NCI-H2081 (cell line): ENCODE measurements at regions not wholly inside any gene's neighbourhood (a gene's known extent, or its start where the extent isn't known, plus 50 kb on each side); places are given as distances from the start of the nearest gene placed in this dataset.

Source experiments
- DNase-seq, 2 experiments: peaks; one replicate each; lab custom pipeline; 2025; lab: John Stamatoyannopoulos, UW

DNA sequence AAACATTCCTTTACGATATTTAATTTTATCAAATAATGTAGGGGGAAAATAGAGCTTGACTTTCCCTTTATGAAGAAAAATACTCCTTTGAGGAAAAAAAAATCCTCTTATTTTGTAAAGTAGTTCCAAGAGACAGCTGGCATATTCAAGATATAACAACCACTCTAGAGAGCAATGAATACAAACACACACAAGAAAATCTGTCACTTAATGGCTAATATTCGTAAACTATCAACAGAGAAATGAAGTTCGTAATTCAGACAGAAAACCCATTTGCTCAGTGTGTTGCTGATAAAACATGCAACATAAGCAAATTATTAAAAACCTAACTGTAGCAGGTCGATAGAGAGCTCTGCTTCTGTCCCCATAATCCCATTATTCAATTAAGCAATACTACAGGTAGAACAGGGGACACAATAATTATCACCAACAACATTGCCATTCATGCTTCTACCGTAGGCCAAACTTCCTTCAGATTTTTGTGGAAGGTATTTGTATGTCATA, 714.4 kb upstream of the MARCKS start:
- DNase-seq: no peak

DNA sequence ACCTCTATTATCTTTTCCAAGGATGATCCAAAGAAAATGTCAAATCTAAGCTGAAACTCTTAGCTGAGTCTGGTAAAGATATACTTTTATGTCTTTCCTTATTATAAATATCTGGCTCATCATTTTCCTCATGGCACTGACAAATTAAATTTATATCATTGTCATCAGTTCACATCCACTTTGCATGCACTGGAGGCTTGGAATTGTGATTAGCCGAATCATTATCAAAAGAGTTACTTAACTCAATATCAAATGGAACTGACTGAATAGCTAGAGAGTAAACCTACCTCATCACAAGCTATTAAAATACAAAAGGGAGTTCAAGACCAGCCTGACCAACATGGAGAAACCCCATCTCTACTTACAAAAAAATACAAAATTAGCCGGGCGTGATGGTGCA, 713.9 kb upstream of the MARCKS start:
- no peak for DNase-seq

DNA sequence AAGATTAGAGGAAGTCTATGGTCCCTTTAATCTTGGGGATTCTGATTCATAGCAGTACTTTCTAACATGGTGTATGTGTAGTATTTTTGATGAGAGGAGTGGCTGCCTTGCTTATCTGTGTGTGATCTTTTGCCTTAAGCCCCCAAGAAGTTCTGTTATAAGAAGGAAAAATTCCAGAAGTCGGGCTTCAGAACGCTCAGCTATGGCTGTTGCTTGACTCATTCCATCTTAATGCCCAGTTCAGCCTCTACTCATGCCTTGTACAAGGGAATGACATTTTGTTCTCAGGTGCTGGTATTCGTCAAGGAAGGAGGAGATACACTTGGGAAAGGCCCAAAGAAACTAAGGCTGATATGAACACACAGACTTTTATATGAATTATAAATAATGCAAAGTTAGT, 713.0 kb upstream of the MARCKS start:
- no peak for DNase-seq

DNA sequence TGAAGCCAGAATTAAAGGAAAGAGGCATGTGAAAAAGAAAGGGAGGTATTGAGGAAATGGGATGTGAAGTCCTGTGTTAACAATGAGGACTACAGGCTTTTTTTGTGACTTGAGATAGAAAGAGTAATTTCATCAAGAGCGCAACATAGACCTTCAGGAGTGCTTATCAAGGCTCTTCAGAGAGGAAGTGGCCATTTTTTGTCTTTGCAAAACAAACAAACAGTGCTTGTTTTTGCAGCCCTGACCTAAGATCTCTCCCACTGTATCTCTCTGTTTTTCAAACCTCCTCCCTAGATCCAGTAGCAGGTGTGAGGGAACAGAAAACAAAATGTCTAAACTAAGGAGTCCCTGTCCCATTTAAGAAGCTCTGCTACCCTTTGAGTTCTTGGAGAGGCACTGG, 710.3 kb upstream of the MARCKS start:
- DNase-seq: no peak

DNA sequence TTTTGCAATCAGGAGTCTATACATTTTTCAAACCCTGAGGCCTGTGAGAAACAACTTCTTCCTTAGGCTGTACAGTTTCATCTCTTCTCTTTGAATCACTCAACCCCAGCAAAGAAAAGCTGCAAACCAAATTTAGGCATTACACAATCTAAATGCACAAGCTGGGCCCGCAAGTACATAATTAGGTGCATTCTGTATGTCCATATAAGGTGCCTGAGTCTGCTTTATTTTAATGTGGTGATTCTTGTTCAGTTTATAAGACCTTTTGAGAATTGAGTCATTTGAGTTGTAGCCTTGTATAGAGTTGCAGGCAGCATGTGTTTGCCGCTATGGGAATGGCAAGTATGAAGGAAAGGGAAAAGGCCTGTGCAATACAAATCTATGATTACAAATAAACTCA, 709.6 kb upstream of the MARCKS start:
- no peak for DNase-seq

DNA sequence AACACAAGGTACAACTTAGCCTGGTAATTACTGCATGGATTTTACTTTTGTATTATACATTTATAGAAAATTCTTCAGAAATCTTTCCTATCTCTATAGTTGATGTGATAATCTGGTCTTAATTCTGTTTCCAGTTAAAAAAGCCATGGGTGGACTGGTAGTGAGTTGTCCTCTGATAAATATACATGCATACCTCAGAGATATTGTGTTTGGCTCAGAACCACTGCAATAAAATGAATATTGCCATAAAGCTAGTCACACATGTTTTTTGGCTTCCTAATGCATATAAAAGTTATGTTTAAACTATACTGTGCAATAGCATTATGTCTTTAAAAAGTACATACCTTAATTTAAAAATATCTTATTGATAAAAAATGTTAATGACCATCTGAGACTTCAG, 708.6 kb upstream of the MARCKS start:
- no peak for DNase-seq

DNA sequence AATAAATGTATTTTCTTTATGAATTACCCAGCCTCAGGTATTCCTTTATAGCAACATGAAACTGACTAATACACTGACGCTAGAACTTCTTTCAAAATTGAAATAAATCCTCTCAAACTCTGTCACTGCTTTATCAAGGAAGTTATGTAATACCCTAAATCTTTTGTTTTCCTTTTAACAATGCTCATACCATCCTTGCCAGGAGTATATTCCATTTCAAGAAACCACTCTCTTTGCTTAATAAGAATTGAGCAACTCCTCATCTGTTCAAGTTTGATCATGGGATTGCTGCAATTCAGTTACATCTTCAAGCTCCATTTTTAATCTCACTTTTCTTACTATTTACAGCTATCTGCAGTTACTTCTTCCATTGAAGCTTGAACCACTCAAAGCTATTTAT, 707.6 kb upstream of the MARCKS start:
- no peak for DNase-seq

DNA sequence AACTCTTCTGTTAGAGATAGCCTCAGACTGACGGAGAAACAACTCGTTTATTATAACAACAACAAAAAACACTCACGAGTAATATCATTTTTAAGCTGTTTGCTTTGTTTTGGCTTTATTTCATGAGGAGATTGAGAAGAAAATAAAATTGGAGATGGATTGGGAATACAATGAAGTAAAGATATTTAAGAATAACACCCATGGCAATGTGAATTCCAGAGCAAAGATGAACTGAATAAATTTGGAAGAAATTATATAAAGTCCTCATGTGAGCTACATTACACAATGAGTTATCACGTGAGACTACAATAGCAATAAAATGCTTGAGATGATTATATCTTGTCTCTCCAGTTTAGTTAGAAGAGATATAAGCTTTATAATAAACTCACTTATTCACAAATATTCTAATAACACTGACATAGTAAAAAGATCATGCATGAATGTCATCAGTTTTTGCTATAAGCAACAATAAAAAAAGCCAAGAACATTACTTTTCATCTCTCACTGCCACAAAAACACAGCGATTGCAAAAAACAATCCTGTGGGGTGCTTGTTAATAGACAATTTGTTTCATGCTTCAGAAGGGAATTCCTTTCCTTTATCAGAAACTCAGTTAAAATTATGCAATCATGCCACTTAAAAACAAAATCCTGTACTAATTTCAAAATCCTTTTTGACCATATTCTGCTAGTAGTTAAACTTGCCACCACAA, 696.7 kb upstream of the MARCKS start:
- no peak for DNase-seq

DNA sequence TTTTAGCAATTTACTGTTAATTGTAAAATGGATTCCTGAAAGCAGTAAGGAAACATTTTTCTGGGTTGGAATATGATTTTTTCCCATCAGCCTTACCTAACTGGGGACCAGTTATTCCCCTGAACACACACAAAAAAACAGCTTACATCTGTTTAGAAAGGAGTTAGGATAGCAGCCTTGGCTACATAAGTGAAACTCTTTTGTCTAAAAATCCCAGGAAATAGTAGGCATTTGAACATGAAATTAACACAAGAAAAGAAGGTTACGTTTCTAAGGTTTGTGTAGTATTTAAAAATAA, 696.2 kb upstream of the MARCKS start:
- no peak for DNase-seq

DNA sequence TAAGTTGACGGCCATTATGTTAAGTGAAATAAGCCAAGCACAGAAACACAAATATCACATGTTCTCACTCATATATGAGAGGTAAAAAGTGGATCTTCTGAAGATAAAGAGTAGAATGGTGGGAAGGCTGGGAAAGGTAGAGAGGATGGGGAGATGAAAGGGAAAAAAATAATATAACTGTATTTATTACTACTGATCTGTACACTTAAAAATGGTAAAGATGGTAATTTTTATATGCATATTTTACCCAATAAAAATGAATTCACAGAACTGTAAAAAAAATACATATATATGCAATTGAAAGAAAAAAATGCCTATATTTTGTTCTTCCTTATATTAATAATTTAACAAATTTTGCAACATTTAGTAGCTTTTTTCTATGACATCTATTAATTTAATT, 694.4 kb upstream of the MARCKS start:
- no peak for DNase-seq

DNA sequence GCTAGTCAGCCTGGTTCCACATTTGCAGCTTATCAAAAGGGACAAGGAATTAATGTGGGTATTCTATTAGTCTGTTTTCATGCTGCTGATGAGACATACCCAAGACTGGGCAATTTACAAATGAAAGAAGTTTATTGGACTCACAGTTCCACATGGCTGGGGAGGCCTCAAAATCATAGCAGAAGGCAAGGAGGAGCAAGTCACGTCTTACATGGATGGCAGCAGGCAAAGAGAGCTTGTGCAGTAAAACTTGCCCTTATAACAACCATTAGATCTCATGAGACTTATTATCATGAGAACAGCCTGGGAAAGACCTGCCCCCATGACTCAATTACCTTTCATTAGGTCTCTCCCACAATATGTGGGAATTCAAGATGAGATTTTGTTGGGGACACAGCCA, 689.1 kb upstream of the MARCKS start:
- no peak for DNase-seq

DNA sequence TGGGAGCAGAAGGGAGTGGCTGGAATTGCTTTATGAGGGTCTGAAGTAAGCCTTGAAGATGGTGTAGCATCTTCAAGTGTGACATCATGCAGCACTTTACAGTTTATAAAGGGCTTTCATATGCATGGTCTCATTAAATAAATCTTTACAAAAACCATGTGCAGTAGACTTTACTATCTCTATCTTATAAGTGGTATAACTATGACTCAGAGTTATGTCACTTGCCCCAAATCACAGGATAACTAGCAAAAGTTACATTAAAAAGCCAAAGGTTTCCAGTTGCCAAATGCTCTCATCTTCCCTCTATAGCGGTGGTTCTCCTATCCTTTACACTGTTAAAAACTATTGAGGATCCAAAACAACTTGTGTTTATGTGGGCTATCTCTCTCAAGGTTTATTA, 687.7 kb upstream of the MARCKS start:
- no peak for DNase-seq

DNA sequence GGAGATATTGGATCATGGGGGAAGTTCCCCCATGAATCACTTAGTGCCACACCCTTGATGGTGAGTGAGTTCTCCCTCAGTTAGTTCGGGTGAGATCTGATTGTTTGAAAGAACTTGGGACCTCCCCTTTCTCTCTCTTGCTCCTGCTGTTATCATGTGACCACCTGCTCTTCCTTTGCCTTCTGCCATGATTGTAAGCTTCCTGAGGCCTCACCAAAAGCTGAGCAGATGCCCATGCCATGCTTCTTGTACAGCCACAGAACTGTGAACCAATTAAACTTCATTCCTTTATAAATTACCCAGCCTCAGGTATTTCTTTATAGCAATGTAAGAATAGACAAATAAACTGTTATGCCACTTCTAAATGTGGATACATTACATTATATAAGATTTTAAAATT, 686.7 kb upstream of the MARCKS start:
- no peak for DNase-seq

DNA sequence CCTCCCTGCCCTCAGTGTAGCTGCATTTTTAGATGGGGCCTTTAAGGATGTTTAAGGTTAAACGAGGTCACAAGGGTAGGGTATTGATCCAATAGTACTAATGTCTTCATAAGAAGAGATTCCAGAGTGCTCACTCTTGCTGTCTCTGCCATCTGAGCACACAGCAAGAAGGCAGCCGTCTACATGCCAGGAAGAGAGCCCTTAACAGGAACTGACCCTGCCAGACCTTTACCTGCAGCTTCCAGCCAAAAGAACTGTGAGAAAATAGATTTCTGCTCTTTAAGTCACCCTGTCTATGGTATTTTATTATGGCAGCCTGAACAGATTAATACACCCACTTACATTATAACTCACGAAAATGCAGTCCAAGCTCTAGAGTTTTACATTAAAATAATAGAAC, 685.3 kb upstream of the MARCKS start:
- DNase-seq: no peak

DNA sequence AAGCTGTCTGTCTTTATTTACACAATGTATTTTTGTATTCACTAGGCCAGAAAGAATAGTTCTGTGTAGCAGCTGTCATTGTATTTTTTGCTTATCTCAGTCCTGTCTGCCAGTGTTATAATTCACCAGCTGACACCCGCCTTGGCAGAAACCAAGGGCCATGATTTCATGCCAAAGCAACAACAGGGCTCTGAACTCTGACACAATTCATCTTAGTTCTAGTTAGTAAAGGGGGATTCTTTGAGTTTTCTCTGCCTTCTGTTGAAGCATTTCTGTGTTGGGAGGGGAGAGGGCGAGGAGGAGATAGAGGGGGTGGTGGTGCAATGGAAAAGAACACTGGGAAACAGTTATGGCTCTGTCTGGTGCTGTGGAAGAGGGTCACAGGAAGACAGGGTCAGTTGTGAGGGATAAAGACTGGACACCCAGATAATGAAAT, 684.6 kb upstream of the MARCKS start:
- DNase-seq: peak in 1 of 2 experiments; percentile 59

DNA sequence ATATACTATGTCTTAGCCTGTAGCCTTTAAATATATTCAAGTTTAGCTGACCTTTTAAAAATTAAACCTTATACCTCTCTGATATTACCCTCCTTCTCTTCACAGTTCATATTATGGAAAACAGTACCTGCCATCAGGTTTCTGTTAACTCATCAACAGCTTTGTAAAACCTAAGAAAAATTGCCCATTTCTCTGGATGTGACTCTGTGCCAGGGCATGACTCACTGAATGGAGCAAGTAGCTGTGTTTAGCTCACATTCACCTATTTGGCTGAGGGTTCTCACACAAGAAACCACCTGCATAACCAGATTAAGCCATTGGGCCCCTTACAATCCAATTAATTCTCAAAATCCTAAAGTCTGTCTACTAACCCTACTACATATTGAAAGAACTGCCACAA, 678.8 kb upstream of the MARCKS start:
- no peak for DNase-seq

DNA sequence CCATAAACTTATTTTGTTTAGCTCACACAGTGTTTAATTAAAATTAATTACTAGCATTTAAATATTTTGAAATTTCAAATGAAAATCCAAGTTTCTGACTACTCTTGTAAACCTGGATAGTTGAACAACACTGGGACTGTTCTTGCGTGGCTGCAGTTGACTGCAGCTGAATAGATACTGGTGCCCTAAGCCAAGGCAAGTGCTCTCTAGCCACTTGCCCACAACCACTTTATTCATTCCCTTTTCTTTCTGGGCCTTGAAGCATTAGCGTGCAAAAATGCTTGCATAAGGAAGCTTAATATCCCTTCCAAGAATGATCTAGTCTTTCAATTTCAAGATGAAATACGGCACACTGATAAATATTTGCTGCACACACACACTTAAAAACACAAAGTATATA, 676.0 kb upstream of the MARCKS start:
- DNase-seq: no peak

DNA sequence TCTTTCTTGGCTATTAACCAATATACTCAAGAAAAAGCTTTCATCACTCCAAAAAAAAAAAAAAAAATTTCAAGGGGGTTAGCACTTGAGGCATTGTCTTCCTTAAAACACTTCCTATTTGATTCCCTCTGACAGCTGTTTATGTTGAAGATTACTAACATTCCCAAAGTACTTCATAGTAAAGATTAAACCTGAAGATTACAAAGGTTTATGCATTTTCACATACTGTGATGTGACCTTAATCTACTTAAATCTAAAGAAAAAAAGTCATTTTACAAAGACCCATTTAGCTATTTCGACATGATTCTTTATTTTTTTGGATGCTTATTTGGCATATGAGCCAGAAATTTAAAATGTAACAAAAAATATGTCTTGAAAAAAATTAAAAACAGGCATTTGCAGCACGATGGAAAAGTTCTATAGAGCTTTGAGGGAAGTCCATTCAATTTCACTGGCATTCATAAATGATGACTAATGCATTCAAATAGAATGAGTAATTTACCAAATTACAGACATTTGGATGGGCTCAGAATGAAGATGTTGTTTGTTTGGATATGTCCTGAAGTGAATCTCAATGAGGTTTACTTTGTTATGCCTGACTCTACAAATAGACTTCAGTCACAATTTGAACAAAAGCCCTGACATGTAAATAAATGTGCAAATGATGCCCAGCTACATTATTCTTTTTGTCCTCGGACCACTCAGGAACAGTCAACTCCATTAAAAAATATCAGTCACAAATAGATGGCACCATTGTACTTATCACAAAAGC, 674.6 kb upstream of the MARCKS start:
- peak; percentile 39 to 76 for DNase-seq

DNA sequence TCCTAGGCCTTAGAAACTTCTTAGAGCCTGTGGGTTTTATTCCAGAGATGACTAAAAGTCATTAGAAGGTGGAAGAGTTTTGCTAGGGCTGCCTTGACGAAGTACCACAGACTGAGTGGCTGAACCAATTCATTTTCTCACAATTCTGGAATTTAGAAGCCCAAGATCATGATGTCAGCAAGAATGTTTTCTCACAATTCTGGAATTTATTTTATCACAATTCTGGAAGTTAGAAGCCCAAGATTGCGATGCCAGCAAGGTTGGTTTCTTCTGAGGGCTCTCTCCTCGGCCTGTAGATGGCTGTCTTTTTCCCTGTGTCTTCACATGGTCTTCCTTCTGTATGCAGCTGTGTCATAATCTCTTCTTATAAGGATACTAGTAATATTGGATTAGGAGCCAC, 672.9 kb upstream of the MARCKS start:
- DNase-seq: no peak

DNA sequence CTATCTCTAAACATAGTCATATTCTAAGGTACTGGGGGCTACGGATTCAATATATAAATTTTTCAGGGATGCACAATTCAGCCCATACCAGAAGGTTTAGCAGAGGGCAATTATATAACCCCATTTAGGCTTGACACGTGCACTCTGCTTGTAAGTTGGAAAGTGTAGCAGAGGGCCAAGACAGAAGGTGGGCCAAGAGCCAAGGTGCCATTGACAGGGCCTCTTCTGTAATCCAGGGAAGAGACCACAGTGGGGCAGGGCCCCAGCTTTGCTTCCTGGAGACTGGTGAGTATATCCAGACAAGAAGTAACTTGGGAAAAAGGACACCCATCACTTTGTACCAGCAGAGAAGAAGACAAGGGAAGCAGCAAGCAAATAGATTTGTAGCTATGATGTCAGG, 672.4 kb upstream of the MARCKS start:
- DNase-seq: no peak

DNA sequence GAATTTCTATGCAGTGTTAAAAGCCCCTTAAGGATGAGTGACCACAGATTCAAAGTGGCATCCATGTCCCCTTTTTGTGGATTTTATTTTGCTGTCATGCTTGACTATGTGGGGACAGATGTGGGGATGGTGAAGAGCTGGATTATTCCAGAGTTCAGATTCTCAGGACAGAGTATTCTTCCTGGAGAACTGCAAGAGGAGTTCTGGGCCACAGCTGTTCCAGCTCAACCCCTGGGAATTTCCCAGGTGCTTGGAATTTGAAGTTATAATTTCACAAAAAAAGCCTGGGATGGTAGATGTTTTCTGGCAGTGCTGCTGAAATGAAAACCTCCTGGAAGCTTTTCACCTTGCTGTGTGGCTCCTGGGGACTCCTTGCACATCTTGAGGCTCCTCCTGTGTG, 671.8 kb upstream of the MARCKS start:
- no peak for DNase-seq

DNA sequence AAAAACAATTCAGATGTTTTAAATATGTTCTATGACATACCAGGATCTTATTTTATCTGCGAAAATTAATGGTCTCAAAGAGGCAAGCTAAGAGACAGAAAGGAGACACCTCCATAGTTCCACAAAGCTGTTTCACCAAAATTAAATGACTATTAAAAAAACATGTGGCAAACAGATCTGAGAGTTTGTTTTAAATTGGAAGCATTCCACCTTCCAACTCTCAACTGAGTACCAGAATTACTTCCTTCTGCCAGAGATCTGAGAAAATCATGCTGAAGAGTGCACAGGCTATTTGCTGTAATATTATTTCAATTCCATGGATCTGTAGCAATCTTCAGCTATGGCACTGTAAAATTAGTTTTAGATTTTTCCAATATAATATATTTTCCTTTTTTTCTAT, 669.5 kb upstream of the MARCKS start:
- no peak for DNase-seq

DNA sequence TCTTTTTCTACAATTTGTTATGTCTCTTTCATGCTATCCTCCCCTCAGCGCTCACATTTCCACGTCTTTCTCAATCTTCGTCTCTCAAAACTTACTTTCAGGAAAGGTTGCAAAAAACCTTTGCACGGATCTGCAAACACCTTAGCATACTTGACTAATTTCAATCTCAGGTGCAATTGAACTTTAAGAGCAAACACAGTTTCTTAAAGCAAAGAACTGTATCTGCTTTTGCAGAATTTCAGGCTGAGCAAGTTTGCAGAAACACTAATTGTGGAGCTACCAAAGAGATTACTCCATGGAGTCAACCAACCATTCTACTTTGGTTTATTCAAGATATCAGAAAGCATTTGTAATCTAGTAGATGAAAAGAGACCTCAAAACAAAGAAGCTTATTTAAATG, 668.2 kb upstream of the MARCKS start:
- DNase-seq: no peak

DNA sequence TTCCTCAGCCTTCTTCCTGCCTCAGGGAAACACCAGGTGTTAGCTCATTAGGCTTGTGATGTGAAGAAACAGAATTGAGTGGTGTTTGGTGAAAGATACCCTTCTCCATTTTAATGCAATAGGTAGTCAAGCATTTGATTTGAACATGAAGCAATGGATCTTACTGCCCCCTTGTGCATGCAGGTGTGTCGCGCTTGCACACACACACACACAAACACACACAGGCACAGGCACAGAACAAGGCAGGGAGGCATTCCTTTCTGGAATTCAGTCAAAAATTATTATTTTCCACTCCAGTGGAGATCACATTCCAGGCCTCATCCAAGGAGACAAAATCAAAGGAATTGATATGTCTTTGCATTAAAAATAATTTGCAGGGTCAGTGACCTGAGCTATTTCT, 667.0 kb upstream of the MARCKS start:
- DNase-seq: peak in 1 of 2 experiments; percentile 1
